Fibroblast of mammary gland (primary cell): ENCODE measurements at regions not wholly inside any gene's neighbourhood (a gene's known extent, or its start where the extent isn't known, plus 50 kb on each side); places are given as distances from the start of the nearest gene placed in this dataset.

ENCODE experiments used
- DNase-seq: peaks from one replicate; pipeline ENCODE4 v3.0.0-alpha.2; 2010; ENCODE audit warnings: low read depth
- H3K4me3 ChIP-seq: 2 replicates; pipeline ENCODE4 v1.5.1; 2011; ENCODE audit warnings: low read depth, mild to moderate bottlenecking, low read length, moderate library complexity; ENCODE audit not compliant: control insufficient read depth
- CTCF ChIP-seq: conservative IDR thresholded peaks from 2 replicates; pipeline ENCODE4 v1.5.1; 2011; ENCODE audit warnings: low read depth, low read length, inconsistent platforms; ENCODE audit not compliant: control insufficient read depth, insufficient read depth

- no peak for TF ChIP-seq CTCF
- no peak for DNase-seq
- no peak overlapping the region for H3K4me3 ChIP-seq
Observed at GRCh38 chrX:42127563-42127962, 204.2 kb upstream of the CASK start.

GRCh38 chrX:42123369-42123768, 200.0 kb upstream of the CASK start:
- H3K4me3 ChIP-seq = no peak overlapping the region
- DNase-seq = no peak
- no peak for TF ChIP-seq CTCF

- DNase-seq = peak; percentile 73
- no peak overlapping the region for H3K4me3 ChIP-seq
- TF ChIP-seq CTCF = no peak
Observed at GRCh38 chrX:42119076-42119475, 195.7 kb upstream of the CASK start.

GRCh38 chrX:42117318-42117717, 194.0 kb upstream of the CASK start:
- DNase-seq = no peak
- H3K4me3 ChIP-seq = no peak overlapping the region
- no peak for TF ChIP-seq CTCF

- no peak for TF ChIP-seq CTCF
- DNase-seq = no peak
- H3K4me3 ChIP-seq = no peak overlapping the region
Observed at GRCh38 chrX:42109428-42109827, 186.1 kb upstream of the CASK start.

GRCh38 chrX:42107495-42108488, 184.4 kb upstream of the CASK start:
- H3K4me3 ChIP-seq = no peak overlapping the region
- no peak for DNase-seq
- no peak for TF ChIP-seq CTCF
